ENCODE measurements at regions not wholly inside any gene's neighbourhood (a gene's known extent, or its start where the extent isn't known, plus 50 kb on each side); places are given as distances from the start of the nearest gene placed in this dataset.
"Not testable (repeated sequence)": the region's sequence is repeated elsewhere in the genome, so short reads cannot be mapped to it uniquely, and the experiment has no call there.

DNA sequence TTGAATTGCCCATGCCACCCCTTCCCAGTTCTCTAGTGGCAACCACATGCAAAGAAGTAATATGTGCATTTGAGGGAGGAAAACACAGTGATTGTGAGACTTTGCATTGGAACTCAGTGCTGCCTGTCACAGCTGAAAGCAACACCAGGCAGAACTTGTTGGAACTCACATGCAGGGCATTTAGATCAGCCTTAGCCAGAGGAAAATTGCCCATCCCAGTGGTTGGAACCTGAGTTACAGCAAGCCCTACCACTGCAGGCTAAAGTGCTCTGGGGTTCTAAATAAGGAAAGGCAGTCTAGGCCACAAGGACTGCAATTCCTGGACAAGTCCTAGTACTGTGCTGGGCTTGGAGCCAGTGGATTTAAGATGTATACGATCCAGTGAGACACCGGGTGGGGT, 245.3 kb upstream of the UFL1 start:
- no peak for DNase-seq (ENCODE audit: low read depth in 4 of 4, low spot score in 2 of 4)

DNA sequence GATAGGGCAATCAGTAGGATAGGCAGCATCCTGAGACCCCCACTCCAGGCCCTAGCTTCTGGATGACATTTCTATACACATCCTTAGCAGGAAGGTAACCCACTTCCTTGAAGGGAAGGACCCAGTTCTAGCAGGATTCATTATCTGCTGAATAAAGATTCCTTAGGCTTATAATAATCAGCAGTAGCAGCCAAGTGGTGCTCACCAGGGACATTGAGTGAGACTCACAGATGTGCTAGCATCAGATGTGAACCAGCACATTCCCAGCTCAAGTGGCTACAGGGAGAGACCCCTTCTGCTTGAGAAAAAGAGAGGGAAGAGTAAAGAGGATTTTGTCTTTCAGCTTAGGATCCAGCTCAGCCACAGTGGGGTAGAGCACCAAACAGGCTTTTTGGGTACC, 244.8 kb upstream of the UFL1 start:
- no peak for DNase-seq (ENCODE audit: low read depth in 4 of 4, low spot score in 2 of 4)

DNA sequence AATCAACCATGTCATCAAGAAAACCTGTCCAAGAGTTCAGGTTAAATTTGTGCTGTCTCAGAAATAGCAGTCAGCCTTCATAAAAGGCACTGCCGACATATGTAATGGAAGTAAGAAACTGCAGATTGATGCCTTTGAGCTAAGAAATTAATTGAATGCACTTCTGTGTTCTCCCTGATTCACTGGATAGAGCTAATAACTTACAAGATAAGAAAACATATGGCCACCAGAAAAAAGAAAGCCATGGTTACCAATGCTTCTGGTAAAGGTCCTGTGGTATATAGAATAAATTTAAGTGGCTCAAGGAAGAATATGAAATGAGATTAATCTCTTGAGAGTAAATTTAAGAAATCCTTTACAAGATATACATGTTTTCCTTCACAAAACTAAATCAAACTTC, 242.5 kb upstream of the UFL1 start:
- no peak for DNase-seq (ENCODE audit: low read depth in 4 of 4, low spot score in 2 of 4)

DNA sequence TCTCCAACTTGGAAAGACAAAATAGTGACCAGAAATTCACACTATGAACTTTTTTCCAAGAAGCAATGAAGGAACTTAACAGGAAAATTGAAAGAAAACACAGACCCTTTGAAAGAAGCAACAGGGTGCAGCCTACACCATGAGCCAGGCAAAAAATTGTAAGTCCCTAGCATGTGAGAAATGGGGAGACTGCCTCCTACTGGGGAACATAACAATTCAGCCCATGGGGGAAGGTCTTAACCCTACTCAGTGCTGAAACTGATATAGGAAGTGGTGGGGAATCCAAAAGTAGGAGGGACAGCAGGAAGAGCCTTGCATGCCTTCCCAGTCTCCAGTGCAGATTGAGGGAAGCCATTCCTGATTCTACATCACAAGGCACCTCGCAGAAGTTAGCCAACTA, 235.1 kb upstream of the UFL1 start:
- no peak for DNase-seq (ENCODE audit: low read depth in 4 of 4, low spot score in 2 of 4)

DNA sequence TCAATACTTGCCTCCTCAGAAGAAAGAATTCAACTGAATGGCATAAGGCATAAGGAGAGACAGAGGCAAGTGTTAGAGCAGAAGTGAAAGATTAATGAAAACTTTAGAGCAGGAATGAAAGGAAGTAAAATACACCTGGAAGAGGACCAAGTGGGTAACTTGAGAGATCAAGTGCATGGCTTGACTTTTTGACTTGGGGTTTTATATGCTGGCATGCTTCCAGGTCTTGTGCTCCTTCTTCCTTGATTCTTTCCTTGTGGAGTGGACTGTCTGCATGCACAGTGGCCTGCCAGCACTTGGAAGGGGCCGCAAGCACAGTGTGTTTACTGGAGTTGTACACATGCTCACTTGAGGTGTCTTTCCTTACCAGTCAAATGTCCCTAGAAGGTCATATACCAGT, 222.1 kb upstream of the UFL1 start:
- DNase-seq (ENCODE audit: low read depth in 4 of 4, low spot score in 2 of 4): no peak

DNA sequence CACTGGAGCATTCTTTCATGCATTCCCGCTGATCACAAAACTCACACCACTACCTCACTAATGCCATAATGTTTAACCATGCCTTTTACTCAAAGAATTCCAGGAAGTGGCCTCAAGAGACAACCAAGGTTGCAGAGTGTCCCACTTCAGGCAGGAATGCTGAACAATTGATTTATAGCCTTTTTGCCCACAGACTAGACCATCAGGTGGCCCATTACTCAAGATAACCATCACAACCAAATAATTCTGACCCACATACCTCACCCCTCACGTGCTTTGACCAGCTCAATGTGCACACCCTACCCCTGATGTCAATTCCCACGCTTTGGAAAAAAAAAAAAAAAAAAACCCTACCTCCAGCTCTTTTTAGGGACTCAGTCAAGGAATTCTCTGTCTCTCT, 220.6 kb upstream of the UFL1 start:
- no peak for DNase-seq (ENCODE audit: low read depth in 4 of 4, low spot score in 2 of 4)

DNA sequence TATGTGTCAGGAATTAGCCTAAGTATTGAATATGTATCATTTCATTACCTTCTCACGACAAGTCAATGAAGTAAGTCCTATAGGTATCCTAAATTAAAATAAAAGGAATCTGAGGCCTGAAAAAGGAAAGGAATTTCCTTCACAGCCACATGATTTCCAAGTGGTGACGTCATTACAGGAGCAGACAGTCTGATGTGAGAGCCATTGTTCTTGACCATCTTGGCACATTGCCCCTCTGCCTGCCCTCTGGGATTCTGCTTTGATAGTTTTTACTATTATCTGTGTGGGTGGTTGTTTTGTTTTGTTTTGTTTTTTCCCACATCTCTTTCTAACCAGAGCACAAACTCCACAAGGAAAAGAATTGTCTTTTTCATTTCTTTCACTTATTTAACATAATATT, 219.8 kb upstream of the UFL1 start:
- DNase-seq (ENCODE audit: low read depth in 4 of 4, low spot score in 2 of 4): no peak

DNA sequence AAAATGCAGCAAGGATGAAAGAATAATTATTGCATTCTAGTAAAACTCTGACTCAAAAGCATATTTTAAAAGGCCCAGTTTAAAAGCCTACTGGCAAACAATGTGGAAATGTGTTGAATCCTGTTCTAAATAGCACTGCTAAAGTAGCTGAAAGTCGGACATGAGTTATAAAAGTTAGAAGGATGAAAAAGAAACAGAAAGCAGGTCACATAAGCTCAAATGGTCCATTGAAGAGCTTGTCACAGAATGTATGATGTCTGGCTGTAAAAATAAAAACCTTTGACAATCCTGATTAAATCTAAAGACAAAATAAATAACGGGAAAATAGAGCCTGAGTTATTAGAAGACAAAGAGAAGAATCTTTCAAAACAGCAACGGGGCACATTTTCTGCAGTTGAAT, 218.6 kb upstream of the UFL1 start:
- DNase-seq (ENCODE audit: low read depth in 4 of 4, low spot score in 2 of 4): no peak

DNA sequence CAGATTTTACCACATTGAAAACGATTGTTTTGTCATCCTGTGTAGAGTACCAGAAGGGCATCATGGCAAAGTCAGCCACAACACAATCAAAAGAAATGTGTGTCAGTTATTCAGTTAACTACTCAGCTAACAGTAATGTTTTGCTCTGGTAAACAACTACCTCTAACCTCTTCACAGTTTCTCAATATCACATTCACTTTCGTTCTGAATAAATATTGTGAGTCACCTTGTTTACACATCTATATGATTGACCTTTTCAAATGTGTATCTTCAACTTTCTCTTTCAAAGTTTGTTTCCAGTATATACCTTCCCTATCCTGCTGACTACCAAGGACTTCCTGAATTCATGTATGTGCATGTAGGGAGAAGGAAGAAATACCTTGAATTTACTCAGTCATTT, 216.6 kb upstream of the UFL1 start:
- no peak for DNase-seq (ENCODE audit: low read depth in 4 of 4, low spot score in 2 of 4)

DNA sequence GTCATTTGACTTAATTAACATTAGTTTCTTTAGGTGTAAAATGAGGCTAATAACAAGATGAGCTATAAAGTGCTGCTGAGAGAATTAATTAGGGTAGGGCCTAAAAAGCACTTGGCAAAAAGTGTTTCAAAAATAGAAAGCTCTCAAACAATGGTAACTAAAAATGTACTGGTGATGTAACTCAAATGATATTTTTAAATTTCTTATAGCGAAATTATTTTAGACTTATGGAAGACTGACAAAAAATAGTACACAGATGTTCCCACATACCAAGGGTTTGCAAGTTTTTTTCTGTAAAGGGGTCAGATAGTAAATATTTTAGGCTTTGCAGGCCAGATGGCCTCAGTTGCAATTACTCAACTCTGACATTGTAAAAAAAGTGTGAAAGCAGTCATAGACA, 190.7 kb upstream of the UFL1 start:
- DNase-seq (ENCODE audit: low read depth in 4 of 4, low spot score in 2 of 4): no peak

DNA sequence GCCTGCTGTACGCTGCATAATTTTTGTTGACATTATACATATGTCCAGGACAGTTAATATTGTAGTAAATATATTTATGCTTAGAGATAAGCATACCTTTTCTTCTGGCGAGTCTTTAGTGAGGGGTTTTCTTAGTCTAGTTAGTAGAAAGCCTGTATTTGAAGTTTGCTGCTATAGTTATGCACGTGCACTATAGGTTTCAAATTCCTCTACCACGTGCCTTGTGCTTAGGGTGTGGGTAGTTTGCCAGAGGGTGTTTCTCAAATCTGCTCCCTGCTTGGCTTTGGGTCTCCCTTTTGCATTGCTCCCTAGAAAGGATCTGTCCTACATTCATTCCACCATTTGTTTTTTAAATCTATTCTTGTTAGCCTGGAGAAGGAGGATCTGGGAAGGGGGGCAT, 181.4 kb upstream of the UFL1 start:
- no peak for DNase-seq (ENCODE audit: low read depth in 4 of 4, low spot score in 2 of 4)

DNA sequence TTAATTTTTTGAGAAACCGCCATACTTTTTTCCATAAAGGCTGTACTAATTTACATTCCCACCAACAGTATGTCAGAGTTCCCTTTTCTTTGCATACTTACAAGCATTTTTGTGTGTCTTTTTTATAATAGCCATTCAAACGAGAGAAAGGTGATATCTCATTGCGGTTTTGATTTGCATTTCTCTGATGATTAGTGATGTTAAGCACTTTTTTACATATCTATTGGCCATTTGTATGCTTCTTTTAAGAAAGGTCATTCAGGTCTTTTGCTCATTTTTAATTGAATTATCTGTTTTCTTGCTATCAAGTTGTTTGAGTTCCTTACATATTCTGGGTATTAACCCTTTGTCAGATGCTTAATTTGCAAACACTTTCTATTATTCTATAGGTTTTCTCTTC, 176.1 kb upstream of the UFL1 start:
- DNase-seq (ENCODE audit: low read depth in 4 of 4, low spot score in 2 of 4): no peak

DNA sequence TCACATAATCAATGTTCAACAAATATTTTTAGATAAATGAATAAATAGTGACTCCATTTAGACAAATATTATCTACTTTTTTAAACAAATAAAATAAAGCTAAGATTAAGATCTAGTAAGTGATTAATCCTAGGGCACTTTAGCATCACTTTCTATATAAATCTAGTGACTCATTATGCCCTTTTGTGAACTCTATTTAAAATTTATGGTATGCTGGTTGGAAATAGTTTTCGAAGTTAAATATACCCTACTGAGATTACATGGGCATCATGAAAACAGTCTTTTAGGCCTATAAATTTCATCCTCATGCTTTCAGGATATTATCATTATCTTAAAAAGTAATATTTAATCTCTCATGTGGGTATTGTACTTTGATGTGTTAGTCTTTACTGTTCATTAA, 140.4 kb upstream of the UFL1 start:
- DNase-seq (ENCODE audit: low read depth in 4 of 4, low spot score in 2 of 4): no peak

DNA sequence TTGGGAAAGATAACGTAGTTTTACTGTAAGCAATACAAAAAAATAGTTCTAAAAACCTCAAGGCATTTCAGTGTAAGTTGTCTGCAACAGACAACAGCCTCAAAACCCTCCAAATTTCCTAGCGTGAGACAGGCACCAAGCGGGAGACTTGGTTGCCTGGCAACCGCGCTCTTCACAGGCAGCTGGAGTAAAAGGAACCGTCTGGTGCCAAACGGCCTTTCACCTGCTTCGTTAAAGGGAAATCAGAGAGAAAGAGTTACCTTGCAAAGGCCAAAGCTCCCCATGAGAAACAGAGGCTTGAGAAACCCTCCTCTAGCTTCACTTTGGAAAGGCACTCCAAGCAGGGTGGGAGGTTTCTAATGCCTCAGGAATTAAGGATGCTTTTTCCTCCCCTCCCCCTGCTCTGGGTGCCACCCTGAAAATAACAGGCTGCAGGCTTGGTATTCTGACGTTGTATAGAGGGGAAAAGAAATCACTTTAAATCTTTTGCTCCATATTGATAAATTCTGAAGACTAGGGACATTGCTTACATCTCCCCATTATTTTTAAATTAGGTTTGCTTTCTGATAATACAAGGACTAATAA, 129.7 kb upstream of the UFL1 start:
- DNase-seq (ENCODE audit: low read depth in 4 of 4, low spot score in 2 of 4): peak in 1 of 4 donors; percentile 38

DNA sequence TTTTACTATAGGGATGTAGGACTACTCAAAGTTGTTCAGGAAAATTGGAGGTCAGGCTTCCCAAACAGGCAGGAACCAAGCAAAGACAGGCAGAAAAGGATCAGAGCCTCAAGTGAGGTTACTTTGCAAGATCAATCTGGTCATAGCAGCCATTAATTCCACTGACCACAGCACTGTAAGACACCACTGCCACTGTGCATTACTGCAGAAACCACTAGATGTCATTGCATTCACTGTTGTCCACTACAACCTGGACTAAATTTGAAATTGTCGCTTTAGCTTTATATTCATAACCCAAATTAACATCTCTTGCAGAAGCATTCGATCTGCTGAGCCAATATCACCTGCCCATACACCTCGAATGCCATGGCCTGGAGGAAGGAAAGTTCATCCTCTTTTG, 126.9 kb upstream of the UFL1 start:
- DNase-seq (ENCODE audit: low read depth in 4 of 4, low spot score in 2 of 4): no peak

DNA sequence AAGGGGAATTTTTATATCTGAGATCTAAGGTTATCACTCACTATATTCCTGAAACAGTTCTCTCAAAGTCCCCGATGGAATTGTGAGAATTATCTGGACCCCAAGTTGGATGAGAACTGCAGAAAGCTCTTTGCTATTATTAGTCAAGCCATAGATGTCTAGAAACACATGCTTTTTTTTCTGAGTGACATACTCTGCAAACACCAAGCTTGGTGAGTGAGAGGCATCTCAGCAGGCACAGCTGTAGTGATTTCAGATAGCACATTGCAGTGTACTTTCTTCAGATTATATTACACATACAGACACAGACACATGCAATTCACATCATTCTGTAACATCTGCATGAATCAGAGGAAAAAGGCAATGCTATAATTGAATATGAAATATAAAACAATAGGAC, 111.1 kb upstream of the UFL1 start:
- no peak for DNase-seq (ENCODE audit: low read depth in 4 of 4, low spot score in 2 of 4)

DNA sequence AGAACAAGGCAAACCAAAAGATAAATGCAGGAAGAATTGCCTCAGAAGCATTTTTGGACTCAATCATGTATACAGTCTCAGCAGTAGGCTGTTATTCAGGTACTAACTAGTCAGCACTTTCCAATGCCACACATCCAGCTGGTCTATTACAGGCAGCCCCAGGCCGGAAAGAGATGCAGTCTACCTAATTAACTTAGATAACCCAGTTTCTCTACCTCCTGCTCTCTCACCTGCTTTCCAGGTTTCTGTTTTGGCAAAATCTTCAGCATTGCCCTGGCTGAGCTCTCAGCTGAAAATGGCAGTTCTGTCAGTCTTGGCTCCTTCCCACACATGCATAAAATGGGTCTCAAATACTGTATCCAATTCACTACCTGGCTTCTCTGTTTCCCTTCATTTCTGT, 101.3 kb upstream of the UFL1 start:
- no peak for DNase-seq (ENCODE audit: low read depth in 4 of 4, low spot score in 2 of 4)

DNA sequence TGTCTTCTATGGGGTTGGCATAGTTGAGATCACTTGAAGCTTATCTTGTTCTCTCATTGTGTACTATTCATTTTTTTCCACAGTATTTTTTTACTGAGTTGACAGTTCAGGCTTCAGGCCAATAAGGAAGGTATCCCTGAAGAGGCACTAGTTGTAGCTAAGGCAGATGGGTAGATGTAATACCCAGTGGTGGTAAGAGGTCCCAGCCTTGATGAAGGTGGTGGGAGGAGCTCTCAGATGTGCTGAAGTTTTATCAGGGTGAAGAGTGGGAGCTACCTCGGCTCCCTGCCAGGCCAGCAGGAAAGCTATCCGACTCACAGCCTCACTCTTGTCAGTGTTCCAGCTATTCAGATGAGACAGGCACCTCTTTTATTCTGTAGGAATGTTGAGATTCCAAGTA, 87.7 kb upstream of the UFL1 start:
- DNase-seq (ENCODE audit: low read depth in 4 of 4, low spot score in 2 of 4): no peak

DNA sequence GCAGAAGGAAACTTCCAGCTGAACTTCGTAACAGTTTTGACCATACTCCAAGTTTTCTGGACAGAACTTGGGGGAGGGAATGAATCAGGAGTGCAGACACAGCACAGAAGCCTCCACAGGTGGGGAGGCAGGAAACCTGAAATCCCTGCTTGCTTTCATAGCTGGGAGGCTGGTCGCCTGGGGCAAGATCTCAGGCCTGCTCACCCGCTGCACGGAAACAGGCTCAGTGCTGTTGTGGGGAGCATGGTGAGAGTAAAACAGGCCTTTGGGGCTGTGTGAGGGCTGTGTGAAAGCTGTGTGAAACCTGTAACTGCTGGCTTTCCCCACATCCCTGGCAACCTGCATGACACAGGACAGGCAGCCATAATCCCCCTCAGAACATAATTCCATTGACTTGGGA, 85.2 kb upstream of the UFL1 start:
- no peak for DNase-seq (ENCODE audit: low read depth in 4 of 4, low spot score in 2 of 4)

DNA sequence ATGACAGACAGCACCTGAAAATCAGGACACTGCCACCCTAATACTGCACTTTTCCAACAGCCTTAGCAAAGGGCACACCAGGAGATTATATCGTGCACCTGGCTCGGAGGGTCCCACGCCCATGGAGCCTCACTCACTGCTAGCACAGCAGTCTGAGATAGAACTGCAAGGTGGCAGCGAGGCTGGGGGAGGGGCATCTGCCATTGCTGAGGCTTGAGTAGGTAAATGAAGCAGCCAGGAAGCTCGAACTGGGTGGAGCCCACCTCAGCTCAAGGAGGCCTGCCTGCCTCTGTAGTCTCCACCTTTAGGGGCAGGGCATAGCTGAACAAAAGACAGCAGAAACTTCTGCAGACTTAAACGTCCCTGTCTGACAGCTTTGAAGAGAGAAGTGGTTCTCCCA, 84.4 kb upstream of the UFL1 start:
- not testable (repeated sequence) for DNase-seq (ENCODE audit: low read depth in 4 of 4, low spot score in 2 of 4)

DNA sequence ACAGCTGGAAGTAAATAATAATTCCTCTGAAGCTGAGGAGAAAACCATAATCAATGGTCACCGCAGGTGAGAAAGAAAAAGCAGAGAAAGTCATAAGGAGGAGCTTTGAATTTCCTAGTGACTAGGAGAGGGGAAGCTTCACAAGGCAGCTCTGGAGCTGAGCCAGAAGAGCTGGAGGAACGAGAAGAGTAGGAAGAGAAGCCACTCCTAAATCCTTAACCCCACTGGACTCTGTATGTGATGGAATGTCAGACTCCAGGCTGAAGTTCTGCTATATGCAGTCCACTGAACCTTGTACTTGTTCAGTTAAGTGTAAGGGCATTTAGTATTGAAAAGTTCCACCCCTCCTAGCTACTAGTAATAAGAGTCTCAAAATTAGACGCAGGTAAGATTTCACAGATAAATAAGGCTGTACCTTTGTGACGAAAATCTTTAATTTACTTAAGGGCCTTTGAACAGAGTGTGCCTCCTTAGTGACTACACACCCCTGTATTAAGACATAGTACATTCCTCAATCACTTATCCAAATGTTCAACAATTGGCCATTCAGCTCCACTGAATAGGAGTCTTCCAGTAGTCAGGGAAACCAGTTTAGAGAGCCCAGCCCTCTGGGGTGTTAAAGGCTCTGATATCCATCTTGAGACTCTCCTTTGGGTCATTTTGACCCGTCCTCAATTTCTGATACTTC, 71.4 kb upstream of the UFL1 start:
- DNase-seq (ENCODE audit: low read depth in 4 of 4, low spot score in 2 of 4): peak in 1 of 4 donors; percentile 51

DNA sequence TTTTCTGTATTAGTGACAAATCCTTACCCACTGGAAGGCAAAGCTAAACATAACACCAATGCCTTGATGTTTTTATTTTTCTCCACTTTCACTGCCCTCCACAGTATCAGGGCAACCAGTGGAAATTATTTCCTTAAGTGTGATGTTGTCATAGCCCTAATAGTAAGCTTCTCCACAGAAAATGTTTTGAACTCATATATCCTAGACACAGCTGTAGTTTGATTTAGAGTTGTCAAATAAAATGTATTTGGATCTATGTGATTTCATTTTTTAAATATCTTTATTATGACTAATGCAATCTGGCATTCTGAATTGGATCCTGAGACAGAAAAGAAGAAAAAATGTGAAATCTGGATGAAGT, 70.9 kb upstream of the UFL1 start:
- no peak for DNase-seq (ENCODE audit: low read depth in 4 of 4, low spot score in 2 of 4)

DNA sequence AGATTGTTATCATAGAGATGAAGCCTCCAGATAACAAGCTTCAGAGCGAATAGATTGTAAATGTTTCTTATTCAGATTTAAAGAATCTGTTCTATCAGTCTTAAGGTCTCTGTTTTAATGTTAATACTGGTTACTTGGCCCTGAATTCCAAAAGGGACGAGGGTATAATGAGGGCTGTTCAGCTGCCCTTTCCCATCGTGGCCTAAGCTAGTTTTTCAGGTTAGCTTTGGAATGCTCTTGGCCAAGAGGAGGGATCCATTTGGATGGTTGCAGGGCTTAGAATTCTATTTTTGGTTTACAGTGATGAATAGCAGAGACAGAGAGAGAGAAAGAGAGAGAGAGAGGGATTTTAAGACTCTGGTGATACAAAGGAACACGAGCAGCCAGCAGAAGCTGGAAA, 62.8 kb upstream of the UFL1 start:
- no peak for DNase-seq (ENCODE audit: low read depth in 4 of 4, low spot score in 2 of 4)

Measured in left renal cortex interstitium (tissue), 4 donors.